ENCODE measurements at regions not wholly inside any gene's neighbourhood (a gene's known extent, or its start where the extent isn't known, plus 50 kb on each side); places are given as distances from the start of the nearest gene placed in this dataset.

DNA sequence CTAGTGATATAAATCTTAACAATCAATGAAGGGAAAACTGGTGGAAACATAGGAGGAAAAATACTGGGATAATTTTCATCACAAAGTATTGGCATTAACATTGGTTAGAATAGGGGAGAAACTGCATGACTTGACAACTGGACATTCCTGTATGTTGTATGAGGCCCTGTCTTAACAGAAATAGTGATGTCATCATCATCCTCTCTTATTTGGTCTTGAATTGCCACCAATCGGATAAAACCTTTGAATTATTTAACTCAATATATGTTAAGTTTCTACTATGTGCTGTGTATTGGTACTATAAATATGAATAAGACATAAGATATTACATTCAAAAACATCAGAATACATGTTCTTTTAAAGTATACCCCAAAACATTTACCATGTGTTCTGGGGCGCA is 130.1 kb upstream of the CCDC54 start:
- TF ChIP-seq, protein P1, sequence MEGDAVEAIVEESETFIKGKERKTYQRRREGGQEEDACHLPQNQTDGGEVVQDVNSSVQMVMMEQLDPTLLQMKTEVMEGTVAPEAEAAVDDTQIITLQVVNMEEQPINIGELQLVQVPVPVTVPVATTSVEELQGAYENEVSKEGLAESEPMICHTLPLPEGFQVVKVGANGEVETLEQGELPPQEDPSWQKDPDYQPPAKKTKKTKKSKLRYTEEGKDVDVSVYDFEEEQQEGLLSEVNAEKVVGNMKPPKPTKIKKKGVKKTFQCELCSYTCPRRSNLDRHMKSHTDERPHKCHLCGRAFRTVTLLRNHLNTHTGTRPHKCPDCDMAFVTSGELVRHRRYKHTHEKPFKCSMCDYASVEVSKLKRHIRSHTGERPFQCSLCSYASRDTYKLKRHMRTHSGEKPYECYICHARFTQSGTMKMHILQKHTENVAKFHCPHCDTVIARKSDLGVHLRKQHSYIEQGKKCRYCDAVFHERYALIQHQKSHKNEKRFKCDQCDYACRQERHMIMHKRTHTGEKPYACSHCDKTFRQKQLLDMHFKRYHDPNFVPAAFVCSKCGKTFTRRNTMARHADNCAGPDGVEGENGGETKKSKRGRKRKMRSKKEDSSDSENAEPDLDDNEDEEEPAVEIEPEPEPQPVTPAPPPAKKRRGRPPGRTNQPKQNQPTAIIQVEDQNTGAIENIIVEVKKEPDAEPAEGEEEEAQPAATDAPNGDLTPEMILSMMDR (IDR thresholded peaks at IDR 0.05), result no peak
- TF ChIP-seq POLR2A (IDR thresholded peaks at IDR 0.05), result no peak
